ENCODE measurements at regions not wholly inside any gene's neighbourhood (a gene's known extent, or its start where the extent isn't known, plus 50 kb on each side); places are given as distances from the start of the nearest gene placed in this dataset.
"Not testable (repeated sequence)": the region's sequence is repeated elsewhere in the genome, so short reads cannot be mapped to it uniquely, and the experiment has no call there.

DNA sequence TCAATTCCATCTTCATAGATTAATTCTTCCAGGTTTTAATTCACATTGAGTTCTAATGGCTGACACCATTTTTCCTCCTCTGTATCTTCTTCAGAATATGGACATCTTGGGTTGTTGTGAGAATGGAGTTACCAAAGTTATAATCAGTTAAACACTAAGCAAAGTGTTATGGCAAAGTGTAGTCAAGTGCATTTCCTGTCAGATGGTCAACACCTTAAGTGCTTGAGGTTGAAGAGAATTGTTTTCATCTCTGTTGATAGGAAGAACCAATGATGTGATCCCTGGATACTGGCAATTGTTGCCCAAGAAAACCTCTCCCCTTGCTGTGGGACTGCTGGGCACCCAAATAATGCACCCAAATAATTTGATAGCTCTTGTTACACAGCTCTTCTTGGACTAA is 102.6 kb upstream of the SATB1 start:
- DNase-seq = no peak

DNA sequence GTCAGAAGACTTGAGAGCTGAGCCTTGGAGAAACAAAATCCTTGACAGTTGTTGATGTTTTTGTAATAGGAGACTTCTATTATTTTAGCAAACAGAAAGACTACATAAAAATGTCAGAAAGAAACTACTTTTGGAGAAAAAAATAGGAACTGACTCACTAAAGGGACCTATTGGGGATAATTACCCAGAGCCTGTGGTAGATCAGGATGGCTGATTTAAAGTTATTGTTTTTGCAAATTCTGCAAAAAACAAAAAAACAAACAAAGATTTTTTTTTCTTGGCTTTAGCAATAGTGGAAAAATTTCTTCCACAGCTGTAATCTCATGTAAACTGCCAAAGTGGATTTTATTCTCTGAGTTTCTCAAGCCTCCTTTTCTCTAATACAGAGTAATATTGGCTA is 101.5 kb upstream of the SATB1 start:
- DNase-seq = no peak

DNA sequence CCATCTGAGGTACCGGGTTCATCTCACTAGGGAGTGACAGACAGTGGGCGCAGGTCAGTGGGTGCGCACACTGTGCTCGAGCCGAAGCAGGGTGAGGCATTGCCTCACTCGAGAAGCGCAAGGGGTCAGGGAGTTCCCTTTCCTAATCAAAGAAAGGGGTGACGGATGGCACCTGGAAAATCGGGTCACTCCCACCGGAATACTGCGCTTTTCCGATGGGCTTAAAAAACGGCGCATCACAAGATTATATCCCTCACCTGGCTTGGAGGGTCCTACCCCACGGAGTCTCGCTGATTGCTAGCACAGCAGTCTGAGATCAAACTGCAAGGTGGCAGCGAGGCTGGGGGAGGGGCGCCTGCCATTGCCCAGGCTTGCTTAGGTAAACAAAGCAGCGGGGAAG is 91.0 kb upstream of the SATB1 start:
- DNase-seq = not testable (repeated sequence)

DNA sequence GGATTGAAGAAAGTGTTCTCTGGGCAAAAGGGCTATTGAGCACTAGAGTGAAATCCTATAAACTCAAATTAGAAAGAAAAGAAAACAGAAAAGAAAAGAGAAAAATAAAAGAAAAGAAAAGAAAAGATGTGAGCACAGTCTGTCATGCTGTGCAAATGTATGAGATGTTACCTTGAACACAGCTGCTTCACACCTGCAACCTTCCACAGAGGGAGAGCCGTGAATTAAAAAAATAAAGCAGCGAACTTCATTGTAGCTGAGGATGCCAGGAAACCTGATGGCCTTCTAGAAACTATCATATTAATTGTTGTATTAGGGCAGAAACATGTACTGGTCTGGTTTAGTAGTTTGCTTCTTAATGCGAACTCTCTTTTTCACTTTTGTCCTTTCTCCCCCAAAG is 88.0 kb upstream of the SATB1 start:
- no peak for DNase-seq

DNA sequence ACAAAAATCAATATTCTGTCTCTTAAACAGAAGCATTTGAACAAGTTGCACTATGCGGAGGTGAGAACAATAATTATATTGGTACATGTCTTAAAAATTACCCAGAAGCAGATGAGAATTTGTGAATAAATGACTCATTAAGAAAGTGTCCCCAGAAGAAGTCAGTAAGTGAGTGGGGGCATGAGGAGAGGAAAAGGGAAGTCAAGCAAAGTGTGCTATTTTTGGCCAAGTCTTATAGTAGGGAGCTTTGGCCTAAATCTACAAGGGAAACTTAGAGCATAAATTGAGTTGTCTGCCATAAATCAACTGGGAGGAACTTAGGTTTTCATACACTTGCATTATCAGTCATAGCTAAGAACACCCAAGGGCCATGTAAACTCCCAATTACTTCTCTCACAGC is 86.9 kb upstream of the SATB1 start:
- no peak for DNase-seq

DNA sequence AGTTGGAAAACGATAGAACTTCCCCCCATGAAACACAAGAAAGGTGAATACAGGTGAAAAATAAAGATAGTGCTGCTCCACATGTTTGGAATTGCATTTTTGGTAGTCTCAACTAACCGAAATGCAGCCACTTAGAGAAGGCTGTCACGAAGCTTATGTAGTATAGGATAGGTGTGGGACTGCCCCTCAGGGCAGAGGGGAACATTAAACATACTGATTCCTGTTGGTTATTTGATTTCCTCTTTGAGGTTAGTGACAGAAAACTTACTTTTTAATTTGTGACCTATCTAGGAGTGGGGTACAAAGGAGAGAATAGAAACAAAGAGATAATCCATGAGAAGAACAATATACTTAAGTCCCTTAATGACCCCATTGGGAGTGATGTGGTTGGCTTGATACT is 85.8 kb upstream of the SATB1 start:
- no peak for DNase-seq

DNA sequence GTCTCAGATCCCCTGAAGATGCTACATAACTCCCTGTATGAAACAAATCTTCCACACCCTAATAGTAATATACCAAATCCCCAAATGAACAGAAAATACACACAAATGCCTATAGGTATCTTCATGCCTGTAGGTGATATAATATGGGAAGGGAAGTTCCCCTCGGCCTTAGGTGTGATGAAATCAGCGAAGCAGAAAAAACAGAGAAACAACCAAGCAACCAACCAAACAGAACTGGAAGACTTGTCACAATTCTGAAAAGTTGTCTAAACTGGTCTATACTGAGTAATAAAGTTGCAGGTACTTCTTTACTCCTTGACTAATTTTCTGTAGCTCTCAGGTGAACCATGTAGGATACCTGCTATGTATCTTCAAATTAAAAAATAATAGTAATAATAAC is 82.2 kb upstream of the SATB1 start:
- DNase-seq = no peak

DNA sequence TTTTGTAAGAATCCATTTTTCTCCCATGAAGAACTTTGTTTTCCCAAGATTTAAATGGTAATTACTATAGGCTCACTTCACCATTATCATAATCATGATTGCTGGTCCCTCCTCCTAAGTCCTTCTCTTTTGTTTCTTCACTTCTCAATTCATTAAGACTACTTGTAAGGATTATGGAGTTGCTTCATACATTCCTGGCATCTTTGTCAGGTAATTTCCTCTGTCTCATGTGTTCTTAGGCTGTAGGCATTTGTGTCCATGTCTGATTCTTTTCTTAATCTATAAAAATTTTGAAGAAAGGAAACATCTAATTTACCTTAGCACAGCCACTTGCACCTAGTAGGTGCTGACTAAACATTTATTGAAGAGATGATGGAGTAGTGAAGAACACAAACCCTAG is 79.9 kb upstream of the SATB1 start:
- no peak for DNase-seq

DNA sequence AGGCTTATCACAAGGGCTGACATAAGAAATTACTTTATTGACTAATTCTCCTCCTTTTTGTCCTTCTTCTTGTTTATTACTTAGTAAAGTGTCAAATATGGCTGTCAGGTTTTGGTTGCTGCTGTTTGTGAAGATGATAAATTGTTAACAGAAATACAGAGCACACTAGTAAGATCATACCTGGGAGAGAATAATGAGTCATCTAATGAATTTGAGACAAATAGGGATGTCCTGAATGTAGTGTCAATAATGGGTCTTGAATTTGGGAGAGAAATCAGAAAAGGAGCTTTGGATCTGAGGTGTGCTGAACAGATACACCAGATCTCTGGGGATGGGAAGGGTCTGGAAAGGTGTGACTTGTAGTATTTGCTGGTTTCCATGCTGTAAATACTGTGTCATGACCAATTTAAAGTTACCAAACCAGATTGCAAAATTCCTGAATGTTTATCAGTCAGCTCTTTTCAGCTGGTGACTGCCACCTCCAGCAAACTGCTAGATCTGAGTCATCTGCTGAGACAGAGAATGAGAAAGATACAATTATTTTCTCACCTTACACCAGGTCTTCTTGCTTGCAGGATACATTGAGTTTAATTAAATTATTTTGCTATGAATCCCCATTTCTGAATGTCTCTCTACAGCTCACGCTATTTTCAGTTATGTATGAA is 76.7 kb upstream of the SATB1 start:
- no peak for DNase-seq

DNA sequence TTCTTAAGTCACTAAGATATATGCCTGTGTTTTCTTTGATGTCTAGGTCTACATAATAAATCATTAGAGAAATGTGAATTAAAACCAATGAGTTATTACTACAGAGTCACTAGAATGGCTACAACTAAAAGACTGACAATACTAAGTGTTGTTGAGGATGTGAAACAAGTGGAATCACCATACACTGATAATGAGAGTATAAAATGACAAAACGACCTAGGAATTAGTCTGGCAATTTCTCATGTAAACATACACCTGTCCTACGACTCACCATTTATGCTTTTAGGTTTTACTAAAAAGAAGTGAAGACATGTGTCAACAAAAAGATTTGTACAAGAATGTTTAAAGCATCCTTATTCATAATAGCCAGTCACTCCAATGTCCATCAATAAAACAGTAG is 75.2 kb upstream of the SATB1 start:
- DNase-seq = no peak

DNA sequence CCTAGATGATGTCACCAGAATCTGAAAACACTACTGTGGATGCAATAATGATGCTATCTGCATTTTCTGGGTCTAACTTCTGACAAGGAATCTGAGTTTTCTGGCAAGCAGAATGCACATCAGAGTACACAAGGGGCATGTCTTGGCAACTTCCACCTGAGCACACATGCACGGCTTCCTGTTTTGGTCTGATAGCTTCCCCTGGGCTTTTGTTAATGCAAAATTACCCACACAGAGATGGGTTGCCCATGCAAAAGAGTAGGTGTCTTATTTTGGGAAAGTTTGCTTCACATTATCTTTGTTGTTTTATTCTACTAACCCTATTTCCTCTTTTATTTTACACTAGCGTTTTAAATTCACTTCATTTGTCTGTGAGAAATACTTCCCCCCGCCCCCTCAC is 74.2 kb upstream of the SATB1 start:
- no peak for DNase-seq

DNA sequence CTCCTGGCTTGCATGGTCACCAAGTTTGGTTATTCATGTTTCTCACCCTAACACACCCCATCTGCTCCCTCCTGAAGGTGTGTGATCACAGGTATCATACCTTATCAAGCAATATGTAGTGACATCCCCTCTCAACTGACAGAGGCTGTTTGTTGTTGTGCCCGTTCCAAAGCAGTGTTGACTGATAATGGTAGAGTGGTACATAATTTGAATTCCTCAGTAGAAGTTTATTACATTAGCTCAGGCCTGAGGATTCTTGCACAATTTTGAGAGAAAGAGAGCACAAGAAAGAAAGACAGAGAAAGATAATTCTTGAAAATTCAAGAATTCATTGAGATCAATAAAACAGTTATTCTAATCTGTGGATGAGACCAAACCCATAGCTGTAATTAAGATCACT is 69.1 kb upstream of the SATB1 start:
- DNase-seq = no peak

DNA sequence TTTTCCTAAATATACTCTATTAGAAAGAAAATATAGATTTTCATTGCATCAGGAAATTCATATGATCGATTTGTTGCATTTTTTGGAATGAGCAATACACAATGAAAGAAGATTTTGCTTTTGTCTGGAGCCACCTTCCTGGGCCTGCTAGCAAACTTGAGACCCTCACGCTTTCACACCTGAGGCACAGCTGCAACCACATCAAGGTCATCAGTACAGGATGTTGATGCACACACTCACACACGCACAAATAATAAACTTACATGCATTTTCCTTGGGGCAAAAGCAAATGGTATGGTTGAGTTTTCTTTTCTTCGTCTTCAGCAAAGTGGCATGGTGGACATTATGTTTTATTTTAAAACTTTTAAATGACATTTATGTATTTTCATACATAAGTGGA is 64.8 kb upstream of the SATB1 start:
- no peak for DNase-seq

DNA sequence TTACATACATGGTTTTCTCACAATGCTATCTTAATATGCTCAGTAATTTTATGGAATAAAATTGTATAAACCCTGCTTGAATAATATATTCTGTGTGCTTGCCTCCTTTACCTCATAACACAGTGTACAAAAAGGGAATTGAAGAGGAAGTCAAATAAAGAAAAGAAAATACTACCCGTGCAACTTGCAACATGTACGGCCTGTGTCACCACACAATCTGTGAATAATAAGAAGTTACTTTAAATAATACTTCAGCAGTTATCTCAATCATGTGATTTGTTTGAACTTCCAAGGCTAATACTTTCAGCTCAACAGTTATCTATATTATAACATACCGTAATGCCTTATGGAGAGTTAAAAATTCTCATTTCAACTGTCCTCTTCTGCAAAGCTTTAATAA is 58.1 kb upstream of the SATB1 start:
- DNase-seq = no peak

DNA sequence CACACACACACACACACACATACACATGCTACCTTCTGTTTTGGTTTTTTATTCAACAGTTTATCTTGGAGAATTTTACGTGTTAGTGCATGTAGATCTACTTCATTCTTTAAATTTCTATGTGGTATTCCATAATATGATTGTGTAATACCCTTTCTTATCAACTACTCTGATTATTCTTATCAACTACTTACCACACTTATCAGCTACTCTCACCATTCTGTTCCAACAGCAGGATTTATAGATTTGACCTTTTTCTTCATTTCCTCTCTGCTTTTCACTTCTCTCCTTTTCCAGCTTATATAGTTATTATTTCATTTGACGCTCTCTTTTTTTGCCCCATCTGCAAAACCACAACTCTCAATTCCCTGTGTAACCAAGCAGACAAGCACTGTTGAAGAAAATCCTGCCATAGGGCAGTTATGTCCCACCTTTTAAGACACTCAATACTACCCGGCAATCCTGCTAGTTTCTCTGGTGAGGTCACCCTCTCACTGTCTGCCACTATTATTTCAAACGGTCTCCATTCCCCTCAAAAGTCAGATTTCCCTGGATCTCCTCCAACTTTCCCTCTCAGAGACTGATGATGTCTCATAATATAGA is 56.9 kb upstream of the SATB1 start:
- no peak for DNase-seq

DNA sequence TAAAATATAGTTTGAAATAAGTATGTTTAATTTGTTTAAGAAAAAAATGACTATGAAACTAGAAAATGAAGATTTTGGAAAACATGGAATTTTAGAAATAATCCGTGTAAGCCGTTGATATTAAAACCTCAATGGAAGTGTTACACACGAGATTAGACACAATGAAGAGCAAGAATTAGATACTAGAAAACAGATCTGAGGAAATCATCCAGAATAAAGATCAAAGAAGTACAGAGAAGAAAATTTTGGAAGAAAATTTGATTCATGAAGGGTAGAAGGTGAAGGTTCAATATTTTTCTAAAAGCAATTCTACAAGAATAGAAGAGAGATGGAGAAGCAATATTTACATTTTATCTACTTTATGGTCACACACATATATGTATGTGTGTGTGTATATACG is 52.5 kb upstream of the SATB1 start:
- no peak for DNase-seq

Measured in NCI-H345 (cell line).